Panc1 (cell line): ENCODE measurements at regions not wholly inside any gene's neighbourhood (a gene's known extent, or its start where the extent isn't known, plus 50 kb on each side); places are given as distances from the start of the nearest gene placed in this dataset.

Source experiments
- ATAC-seq: fragments of 200-7000 bp; cut with Tn5 transposase; 2 replicates; pipeline ENCODE4 v1.9.1; 2020; ENCODE audit warnings: mild to moderate bottlenecking, moderate library complexity
- BruUV-seq: library from RNA; stranded (reverse); fragments of 400-500 nt; replicated peaks from 2 replicates; lab custom pipeline; 2021; lab: Mats Ljungman, UMichigan
- CTCF ChIA-PET: fragments of 300-600 bp; sonication (Branson Sonifier 250); formaldehyde crosslinking; loops from one replicate; lab custom pipeline; 2022; ENCODE audit warnings: antibody characterized with exemption; lab: Charles Lee
- POLR2A ChIA-PET: fragments of 300-600 bp; sonication (Branson Sonifier 250); formaldehyde crosslinking; loops from one replicate; lab custom pipeline; 2022; ENCODE audit warnings: antibody characterized with exemption; lab: Charles Lee
- DNase-seq: peaks from one replicate; pipeline ENCODE4 v3.0.0-alpha.2; 2010; ENCODE audit warnings: low read depth, low spot score
- H3K27ac ChIP-seq: 2 replicates; pipeline ENCODE4 v1.5.1; 2011; ENCODE audit warnings: mild to moderate bottlenecking, low read length, inconsistent platforms
- H3K27me3 ChIP-seq: fragments of 200-500 bp; sonication (Bioruptor generic); 2 replicates; pipeline ENCODE4 v1.6.0; 2014; ENCODE audit warnings: low read length, inconsistent platforms; ENCODE audit not compliant: control insufficient read depth, insufficient read depth
- H3K36me3 ChIP-seq: fragments of 200-500 bp; sonication (Bioruptor generic); 2 replicates; pipeline ENCODE4 v1.5.1; 2014; ENCODE audit warnings: inconsistent platforms, mild to moderate bottlenecking, low read length, moderate library complexity; ENCODE audit not compliant: control insufficient read depth, insufficient read depth
- H3K4me1 ChIP-seq: 2 replicates; pipeline ENCODE4 v1.5.1; 2011; ENCODE audit warnings: inconsistent platforms, mild to moderate bottlenecking, low read length, moderate library complexity; ENCODE audit not compliant: control insufficient read depth, insufficient read depth
- H3K4me3 ChIP-seq, 2 experiments: 2 replicates each; pipeline ENCODE4 v1.5.1; 2011 to 2012; ENCODE audit warnings: low read depth in 2 of 2, low read length in 2 of 2, mild to moderate bottlenecking in 2 of 2, inconsistent platforms in 1 of 2, moderate library complexity in 1 of 2
- H3K9me3 ChIP-seq: fragments of 200-500 bp; sonication (Bioruptor generic); 2 replicates; pipeline ENCODE4 v1.5.1; 2014; ENCODE audit warnings: low read depth, mild to moderate bottlenecking, inconsistent platforms, low read length, moderate library complexity; ENCODE audit not compliant: control insufficient read depth, insufficient read depth
- CTCF ChIP-seq: fragments of 450-650 bp; IDR thresholded peaks from 2 replicates; pipeline ENCODE4 v1.5.1; 2017; ENCODE audit warnings: mild to moderate bottlenecking
- POLR2AphosphoS5 ChIP-seq: IDR thresholded peaks from 2 replicates; pipeline ENCODE4 v1.6.1; 2012; ENCODE audit warnings: mild to moderate bottlenecking, low read depth, low read length, moderate library complexity
- SIN3A ChIP-seq: IDR thresholded peaks from 2 replicates; pipeline ENCODE4 v1.6.1; 2012; ENCODE audit warnings: low read depth, mild to moderate bottlenecking, low read length, moderate library complexity, borderline replicate concordance; ENCODE audit not compliant: insufficient read depth
- TCF7L2 ChIP-seq: IDR thresholded peaks from 2 replicates; pipeline ENCODE4 v1.6.1; 2011; ENCODE audit warnings: mild to moderate bottlenecking, low read depth, low read length, inconsistent platforms
- in situ Hi-C: cut with HindIII; loops from 2 replicates; pipeline ENCODE4 v1.10.0; 2016; ENCODE audit warnings: low sequenced_read_pairs, low pct_unique_long_range_greater_than_20kb
- intact Hi-C: fragments of 100-400 bp; cut with micrococcal nuclease; formaldehyde crosslinking; loops from one replicate; pipeline ENCODE4 v1.10.0; 2022; ENCODE audit not compliant: unreplicated experiment
- TF ChIP-seq, protein P1 (sequence below), 2 experiments: IDR thresholded peaks; 2 replicates each; pipeline ENCODE4 v1.6.1; 2011 to 2012; ENCODE audit warnings: low read depth in 2 of 2, control low read depth in 1 of 2, low read length in 1 of 2, mild to moderate bottlenecking in 1 of 2, moderate library complexity in 1 of 2; ENCODE audit not compliant: insufficient read depth in 1 of 2

DNA sequence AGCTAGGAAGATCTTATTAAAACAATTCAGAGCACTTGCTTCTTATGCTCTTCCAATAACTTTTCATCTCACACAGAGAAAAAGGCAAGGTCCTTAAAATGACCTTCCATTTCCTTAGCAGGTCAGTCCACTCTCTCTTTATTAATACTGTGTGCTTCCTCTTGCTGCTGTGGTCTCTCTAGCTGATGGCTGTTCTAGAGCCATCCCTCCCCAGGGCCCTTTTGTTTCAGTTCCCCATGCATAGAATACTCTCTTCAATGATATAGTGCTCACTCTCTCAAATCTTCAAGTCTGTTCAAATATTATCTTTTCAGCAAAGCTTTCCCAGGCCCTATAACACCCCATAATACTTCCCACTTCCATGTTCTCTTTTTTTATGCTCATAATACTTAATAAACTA is 469.3 kb downstream of the METTL4 start:
- no TSS peak for BruUV-seq
- POLR2A ChIA-PET, result no interaction called here
- no peak overlapping the region for H3K4me3 ChIP-seq
- in situ Hi-C loops (no loop called here), intact Hi-C loops (no loop called here)
- DNase-seq (no peak), ATAC-seq (no peak)
- H3K27me3 ChIP-seq, result no peaks in the 10 kb centered on the region
- no peak for TF ChIP-seq POLR2AphosphoS5
- CTCF ChIA-PET, result no interaction called here
- no peaks in the 10 kb centered on the region for H3K9me3 ChIP-seq
- H3K36me3 ChIP-seq, result no peaks in the 10 kb centered on the region
- H3K27ac ChIP-seq, result no peak overlapping the region
- H3K4me1 ChIP-seq, result no peaks in the 10 kb centered on the region

DNA sequence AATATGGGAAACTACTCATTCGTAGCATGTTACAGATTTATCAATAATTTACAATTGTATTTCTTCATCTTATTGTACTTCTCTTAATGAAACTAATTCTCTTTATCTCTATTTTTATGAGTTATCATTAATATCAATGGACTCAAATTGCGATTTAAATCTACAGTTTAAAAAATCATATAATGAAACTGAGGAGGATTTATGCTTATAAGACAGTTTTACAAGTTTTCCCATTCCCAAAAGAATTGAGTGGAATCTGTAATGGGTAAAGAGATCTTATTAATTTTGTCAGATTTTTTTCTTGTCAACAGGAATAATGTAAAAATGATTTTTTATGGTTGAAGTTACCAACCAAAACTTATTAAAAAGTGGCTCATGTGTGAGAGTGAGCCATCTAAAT is 468.0 kb downstream of the METTL4 start:
- in situ Hi-C loops, result no loop called here

More for the DNA sequence above, 468.0 kb downstream of the METTL4 start:
- Histone ChIP-seq H3K27ac (no peak overlapping the region), H3K4me1 (no peaks in the 10 kb centered on the region), H3K27me3 (no peaks in the 10 kb centered on the region), H3K36me3 (no peaks in the 10 kb centered on the region), H3K4me3 (no peak overlapping the region), H3K9me3 (no peaks in the 10 kb centered on the region)
- no TSS peak for BruUV-seq
- TF ChIP-seq, protein P1, sequence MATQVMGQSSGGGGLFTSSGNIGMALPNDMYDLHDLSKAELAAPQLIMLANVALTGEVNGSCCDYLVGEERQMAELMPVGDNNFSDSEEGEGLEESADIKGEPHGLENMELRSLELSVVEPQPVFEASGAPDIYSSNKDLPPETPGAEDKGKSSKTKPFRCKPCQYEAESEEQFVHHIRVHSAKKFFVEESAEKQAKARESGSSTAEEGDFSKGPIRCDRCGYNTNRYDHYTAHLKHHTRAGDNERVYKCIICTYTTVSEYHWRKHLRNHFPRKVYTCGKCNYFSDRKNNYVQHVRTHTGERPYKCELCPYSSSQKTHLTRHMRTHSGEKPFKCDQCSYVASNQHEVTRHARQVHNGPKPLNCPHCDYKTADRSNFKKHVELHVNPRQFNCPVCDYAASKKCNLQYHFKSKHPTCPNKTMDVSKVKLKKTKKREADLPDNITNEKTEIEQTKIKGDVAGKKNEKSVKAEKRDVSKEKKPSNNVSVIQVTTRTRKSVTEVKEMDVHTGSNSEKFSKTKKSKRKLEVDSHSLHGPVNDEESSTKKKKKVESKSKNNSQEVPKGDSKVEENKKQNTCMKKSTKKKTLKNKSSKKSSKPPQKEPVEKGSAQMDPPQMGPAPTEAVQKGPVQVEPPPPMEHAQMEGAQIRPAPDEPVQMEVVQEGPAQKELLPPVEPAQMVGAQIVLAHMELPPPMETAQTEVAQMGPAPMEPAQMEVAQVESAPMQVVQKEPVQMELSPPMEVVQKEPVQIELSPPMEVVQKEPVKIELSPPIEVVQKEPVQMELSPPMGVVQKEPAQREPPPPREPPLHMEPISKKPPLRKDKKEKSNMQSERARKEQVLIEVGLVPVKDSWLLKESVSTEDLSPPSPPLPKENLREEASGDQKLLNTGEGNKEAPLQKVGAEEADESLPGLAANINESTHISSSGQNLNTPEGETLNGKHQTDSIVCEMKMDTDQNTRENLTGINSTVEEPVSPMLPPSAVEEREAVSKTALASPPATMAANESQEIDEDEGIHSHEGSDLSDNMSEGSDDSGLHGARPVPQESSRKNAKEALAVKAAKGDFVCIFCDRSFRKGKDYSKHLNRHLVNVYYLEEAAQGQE (IDR thresholded peaks at IDR 0.05; ENCODE audit: insufficient read depth in 1 of 2, low read depth in 2 of 2, low read length in 1 of 2), result no peak
- TF ChIP-seq SIN3A (no peak), CTCF (no peak), TCF7L2 (no peak), POLR2AphosphoS5 (no peak)
- ChIA-PET CTCF (no interaction called here), POLR2A (no interaction called here)
- DNase-seq (no peak), ATAC-seq (no peak)
- intact Hi-C loops, result no loop called here
